Uterus (tissue), 3 donors: ENCODE measurements at regions not wholly inside any gene's neighbourhood (a gene's known extent, or its start where the extent isn't known, plus 50 kb on each side); places are given as distances from the start of the nearest gene placed in this dataset.

Source experiments
- DNase-seq, 2 donors: peaks; one replicate each; pipeline ENCODE4 v3.0.0-alpha.2; 2019 to 2020
- H3K27ac ChIP-seq, 2 donors: fragments of 200-600 bp; sonication (generic); 1 replicate in 1 of 2; 2 replicates in 1 of 2; pipeline ENCODE4 v1.5.1; 2016 to 2018
- H3K27me3 ChIP-seq, 2 donors: fragments of 200-600 bp; sonication (generic); one replicate each; pipeline ENCODE4 v1.5.1; 2018 to 2019; ENCODE audit warnings: control low read depth in 1 of 2
- H3K36me3 ChIP-seq, 2 donors: fragments of 200-600 bp; sonication (generic); one replicate each; pipeline ENCODE4 v1.5.1; 2019; ENCODE audit warnings: control low read depth in 1 of 2
- H3K4me1 ChIP-seq, 2 donors: fragments of 200-600 bp; sonication (generic); one replicate each; pipeline ENCODE4 v1.5.1; 2018 to 2019; ENCODE audit warnings: control low read depth in 1 of 2
- H3K4me3 ChIP-seq, 2 donors: fragments of 200-600 bp; sonication (generic); 1 replicate in 1 of 2; 2 replicates in 1 of 2; pipeline ENCODE4 v1.5.1; 2018 to 2019; ENCODE audit warnings: mild to moderate bottlenecking in 1 of 2
- H3K9me3 ChIP-seq, 2 donors: fragments of 200-600 bp; sonication (generic); one replicate each; pipeline ENCODE4 v1.5.1; 2019; ENCODE audit warnings: control low read depth in 1 of 2
- POLR2A ChIP-seq, 2 donors: fragments of 450-650 bp; IDR thresholded peaks; one replicate each; pipeline ENCODE4 v1.6.1; 2016; ENCODE audit warnings: antibody characterized with exemption in 2 of 2, mild to moderate bottlenecking in 1 of 2, moderate library complexity in 1 of 2
- intact Hi-C: fragments of 100-400 bp; cut with DNase I; formaldehyde crosslinking; loops from one replicate; pipeline ENCODE4 v1.15.1; 2023; ENCODE audit warnings: low total_unique reads
- TF ChIP-seq, protein P1 (sequence below), 4 experiments: fragments of 200-600 bp in 2 of 4; fragments of 450-650 bp in 2 of 4; sonication (generic) in 2 of 4; IDR thresholded peaks; one replicate each; pipeline ENCODE4 v1.5.1; 2016 to 2019; ENCODE audit warnings: antibody characterized with exemption in 4 of 4, mild to moderate bottlenecking in 2 of 4, moderate library complexity in 1 of 4
- donor health status: DM: yes; HTN: yes; CAD: no.

DNA sequence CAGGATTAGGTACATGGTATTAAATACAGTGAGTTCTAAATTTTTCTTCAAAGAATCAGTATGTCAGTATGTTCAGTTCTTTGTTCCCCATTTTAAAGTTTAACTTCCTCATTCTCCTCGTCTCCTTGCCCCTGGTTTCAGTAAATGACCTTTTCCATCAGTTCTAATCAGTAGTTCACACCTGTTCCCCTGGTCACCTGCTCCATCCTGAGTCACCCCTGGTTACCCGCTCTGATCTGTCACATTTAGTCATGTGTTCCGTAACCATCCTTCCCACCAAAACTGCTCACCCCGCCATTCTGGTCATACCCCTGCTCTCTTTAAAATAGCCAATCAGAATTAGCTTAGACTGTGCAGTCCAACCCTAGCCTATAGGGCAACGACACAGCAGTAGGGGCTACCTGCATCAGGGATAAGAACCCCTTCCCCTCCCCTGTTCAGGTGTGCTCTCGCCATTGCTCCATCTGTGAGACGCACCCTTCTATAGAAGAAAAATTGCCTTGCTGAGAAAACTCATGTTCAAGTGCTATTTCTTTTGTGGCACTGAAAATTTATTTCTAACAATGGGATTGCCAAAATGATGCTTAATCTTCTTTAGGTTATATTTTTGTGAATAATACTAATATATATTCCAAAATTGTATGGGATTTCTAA, 181.3 kb downstream of the OR13H1 start:
- H3K36me3 ChIP-seq: no peaks in the 10 kb centered on the region
- no peak overlapping the region for H3K27ac ChIP-seq
- no peak overlapping the region for H3K4me3 ChIP-seq
- DNase-seq: no peak
- H3K4me1 ChIP-seq: no peaks in the 10 kb centered on the region
- H3K9me3 ChIP-seq: no peaks in the 10 kb centered on the region
- TF ChIP-seq, protein P1, sequence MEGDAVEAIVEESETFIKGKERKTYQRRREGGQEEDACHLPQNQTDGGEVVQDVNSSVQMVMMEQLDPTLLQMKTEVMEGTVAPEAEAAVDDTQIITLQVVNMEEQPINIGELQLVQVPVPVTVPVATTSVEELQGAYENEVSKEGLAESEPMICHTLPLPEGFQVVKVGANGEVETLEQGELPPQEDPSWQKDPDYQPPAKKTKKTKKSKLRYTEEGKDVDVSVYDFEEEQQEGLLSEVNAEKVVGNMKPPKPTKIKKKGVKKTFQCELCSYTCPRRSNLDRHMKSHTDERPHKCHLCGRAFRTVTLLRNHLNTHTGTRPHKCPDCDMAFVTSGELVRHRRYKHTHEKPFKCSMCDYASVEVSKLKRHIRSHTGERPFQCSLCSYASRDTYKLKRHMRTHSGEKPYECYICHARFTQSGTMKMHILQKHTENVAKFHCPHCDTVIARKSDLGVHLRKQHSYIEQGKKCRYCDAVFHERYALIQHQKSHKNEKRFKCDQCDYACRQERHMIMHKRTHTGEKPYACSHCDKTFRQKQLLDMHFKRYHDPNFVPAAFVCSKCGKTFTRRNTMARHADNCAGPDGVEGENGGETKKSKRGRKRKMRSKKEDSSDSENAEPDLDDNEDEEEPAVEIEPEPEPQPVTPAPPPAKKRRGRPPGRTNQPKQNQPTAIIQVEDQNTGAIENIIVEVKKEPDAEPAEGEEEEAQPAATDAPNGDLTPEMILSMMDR (IDR thresholded peaks at IDR 0.05): no peak
- TF ChIP-seq POLR2A (IDR thresholded peaks at IDR 0.05): no peak
- no peaks in the 10 kb centered on the region for H3K27me3 ChIP-seq
- intact Hi-C loops: no loop called here

DNA sequence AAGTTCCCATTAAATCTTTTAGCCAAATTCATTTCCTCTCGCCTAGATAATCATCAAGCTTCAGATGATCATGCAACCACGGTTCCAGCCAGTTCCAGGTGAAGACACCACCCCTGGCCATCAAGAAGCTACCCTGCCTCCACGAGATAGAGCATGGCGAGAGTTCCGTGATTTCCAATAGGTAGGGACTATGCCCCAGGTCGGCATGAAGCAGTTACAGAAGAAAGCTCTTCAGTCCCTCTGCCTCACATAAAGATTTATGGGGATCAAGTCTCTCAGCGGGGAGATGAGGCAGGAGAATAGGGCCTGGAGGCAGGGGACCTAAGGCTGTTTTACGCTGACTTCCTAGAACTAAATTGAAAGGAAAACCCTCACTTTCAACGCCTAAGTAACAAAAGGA, 183.9 kb downstream of the OR13H1 start:
- no peaks in the 10 kb centered on the region for H3K4me1 ChIP-seq
- no peaks in the 10 kb centered on the region for H3K27me3 ChIP-seq
- H3K9me3 ChIP-seq: no peaks in the 10 kb centered on the region
- H3K27ac ChIP-seq: peak overlapping the region; percentile 78 to 92
- no peak overlapping the region for H3K4me3 ChIP-seq
- intact Hi-C loops: no loop called here
- DNase-seq: no peak
- TF ChIP-seq, protein P1 (IDR thresholded peaks at IDR 0.05): no peak
- TF ChIP-seq POLR2A (IDR thresholded peaks at IDR 0.05): no peak
- H3K36me3 ChIP-seq: no peaks in the 10 kb centered on the region

DNA sequence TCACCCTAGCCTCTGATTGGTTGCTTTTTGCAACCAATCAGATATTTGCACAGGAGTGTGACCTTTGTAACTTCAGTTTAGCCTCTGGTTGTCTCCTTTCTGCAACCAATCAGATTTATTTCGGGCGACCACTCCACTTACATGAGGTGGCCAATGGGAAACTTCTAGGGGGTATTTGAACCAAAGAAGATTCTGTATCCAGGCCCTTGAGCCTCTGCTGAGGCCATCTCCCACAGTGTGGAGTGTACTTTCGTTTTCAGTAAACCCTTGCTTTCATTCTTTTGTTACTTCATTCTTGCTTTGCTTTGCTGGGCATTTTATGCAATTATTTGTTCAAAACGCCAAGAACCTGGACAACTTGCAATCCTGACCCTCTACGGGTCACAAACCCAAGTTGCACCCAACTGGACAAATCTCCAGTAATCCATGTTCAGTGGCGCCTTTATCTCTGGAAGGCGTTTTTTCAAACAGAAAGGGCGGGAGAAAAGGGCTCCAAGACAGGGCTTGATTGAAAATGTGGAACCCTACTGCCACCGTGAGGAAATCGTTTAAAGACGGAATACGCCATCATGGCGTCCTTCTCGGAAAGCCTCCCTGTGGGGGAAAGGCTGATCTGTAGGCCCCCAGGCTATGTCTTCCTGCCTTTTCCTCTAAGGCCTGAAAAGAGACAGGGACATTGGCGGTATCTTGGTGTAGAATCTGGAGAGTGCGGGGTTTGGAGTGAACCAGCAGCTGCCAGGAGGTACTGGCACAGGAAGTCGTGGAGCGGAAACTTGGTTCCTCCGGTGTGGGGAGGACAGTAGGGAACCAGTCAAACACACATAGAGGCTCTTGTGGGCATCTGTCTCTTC, 184.6 kb downstream of the OR13H1 start:
- intact Hi-C loops: no loop called here
- no peaks in the 10 kb centered on the region for H3K36me3 ChIP-seq
- H3K4me1 ChIP-seq: no peaks in the 10 kb centered on the region
- H3K4me3 ChIP-seq: peak overlapping the region; percentile 38 to 39
- peak; percentile 81 to 88 for DNase-seq
- no peaks in the 10 kb centered on the region for H3K9me3 ChIP-seq
- H3K27me3 ChIP-seq: no peaks in the 10 kb centered on the region
- H3K27ac ChIP-seq: peak overlapping the region; percentile 78 to 92
- TF ChIP-seq POLR2A (IDR thresholded peaks at IDR 0.05): no peak
- TF ChIP-seq, protein P1 (IDR thresholded peaks at IDR 0.05): peak; percentile 25 to 78 (median 45)

DNA sequence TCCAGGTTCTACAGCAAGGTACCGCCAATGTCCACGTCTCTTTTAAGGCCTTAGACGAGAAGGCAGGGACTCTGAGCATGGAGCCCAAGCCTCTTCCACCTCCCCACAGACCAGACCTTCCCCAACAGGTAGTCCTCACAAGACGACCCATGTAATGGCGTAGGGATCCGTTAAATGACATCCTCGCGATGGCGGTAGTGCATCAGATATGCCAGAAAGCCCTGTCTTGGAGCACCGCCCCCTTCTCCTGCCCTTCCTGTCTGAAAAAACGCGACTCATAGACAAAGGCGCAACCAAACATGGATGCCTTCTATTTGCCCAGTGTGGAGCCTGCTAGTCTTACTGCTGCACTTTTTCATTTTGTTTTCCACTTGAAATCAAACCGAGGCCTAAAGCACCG, 185.4 kb downstream of the OR13H1 start:
- Histone ChIP-seq H3K27ac (peak overlapping the region; percentile 78 to 92), H3K9me3 (no peaks in the 10 kb centered on the region), H3K27me3 (no peaks in the 10 kb centered on the region), H3K4me3 (peak overlapping the region; percentile 38 to 39), H3K4me1 (no peaks in the 10 kb centered on the region), H3K36me3 (no peaks in the 10 kb centered on the region)
- DNase-seq: peak; percentile 84 to 85
- TF ChIP-seq POLR2A (IDR thresholded peaks at IDR 0.05): no peak
- TF ChIP-seq, protein P1 (IDR thresholded peaks at IDR 0.05): peak; percentile 28 to 52 (median 34)
- intact Hi-C loops: no loop called here

DNA sequence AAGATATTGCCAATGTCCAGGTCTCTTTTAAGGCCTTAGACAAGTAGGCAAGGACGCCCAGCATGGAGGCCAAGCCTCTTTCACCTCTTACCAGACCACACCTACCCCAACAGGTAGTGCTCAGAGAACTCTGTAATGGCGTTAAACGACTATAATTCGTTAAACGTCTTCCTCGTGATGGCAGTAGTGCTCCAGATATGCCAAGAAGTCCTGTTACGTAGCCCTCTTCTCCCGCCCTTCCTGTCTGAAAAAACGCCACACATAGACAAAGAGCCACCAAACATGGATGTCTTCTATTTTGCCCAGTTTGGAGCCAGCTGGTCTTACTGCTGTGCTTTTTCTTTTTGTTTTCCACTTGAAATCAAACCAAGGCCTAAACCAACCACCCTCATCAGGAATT, 190.7 kb downstream of the OR13H1 start:
- Histone ChIP-seq H3K36me3 (no peaks in the 10 kb centered on the region), H3K27me3 (no peaks in the 10 kb centered on the region), H3K4me3 (no peak overlapping the region), H3K9me3 (no peaks in the 10 kb centered on the region), H3K27ac (peak overlapping the region in 1 of 2 donors; percentile 54), H3K4me1 (no peaks in the 10 kb centered on the region)
- intact Hi-C loops: no loop called here
- DNase-seq: peak; percentile 73 to 87
- TF ChIP-seq, protein P1 (IDR thresholded peaks at IDR 0.05): peak in 3 of 4 experiments; percentile 16 to 58 (median 50)
- TF ChIP-seq POLR2A (IDR thresholded peaks at IDR 0.05): no peak
